GM08714 (cell line): ENCODE measurements at regions not wholly inside any gene's neighbourhood (a gene's known extent, or its start where the extent isn't known, plus 50 kb on each side); places are given as distances from the start of the nearest gene placed in this dataset.

Source experiments
- H3K4me3 ChIP-seq: fragments of 200-500 bp; sonication (Bioruptor generic); 2 replicates; pipeline ENCODE4 v1.5.1; 2014; ENCODE audit warnings: mild to moderate bottlenecking, low read length, inconsistent platforms
- ZNF274 ChIP-seq: IDR thresholded peaks from 2 replicates; pipeline ENCODE4 v1.6.1; 2012; ENCODE audit warnings: mild to moderate bottlenecking, low read depth, low read length

GRCh38 chr13:73244467-73244866 is 185.7 kb downstream of the KLF5 start:
- H3K4me3 ChIP-seq = no peak overlapping the region
- TF ChIP-seq ZNF274 = no peak

GRCh38 chr13:73242515-73243015 is 183.8 kb downstream of the KLF5 start:
- no peak for TF ChIP-seq ZNF274

GRCh38 chr13:73240193-73240592 is 181.4 kb downstream of the KLF5 start:
- TF ChIP-seq ZNF274 = no peak
- H3K4me3 ChIP-seq = no peak overlapping the region

More at GRCh38 chr13:73242515-73243015, 183.8 kb downstream of the KLF5 start:
- no peak overlapping the region for H3K4me3 ChIP-seq

DNA sequence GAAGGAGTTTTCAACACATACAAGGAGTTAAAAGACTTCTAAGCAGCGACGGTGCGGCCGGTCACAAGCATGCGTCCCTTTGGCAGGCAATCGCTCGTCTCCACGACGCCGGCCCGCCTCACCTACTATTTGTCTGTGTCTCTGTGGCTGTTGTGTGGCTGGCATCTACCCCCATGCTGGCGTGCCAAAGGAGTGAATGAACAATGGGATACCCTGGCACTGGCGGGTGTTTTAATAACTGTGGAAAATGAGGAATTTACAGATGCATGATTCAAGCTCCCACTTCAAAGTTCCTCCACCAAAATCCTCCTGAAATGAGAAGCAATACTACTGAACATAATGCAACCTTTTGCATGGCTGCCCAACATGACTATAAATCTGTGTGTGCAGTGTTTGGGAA is 176.6 kb downstream of the KLF5 start:
- no peak overlapping the region for H3K4me3 ChIP-seq
- no peak for TF ChIP-seq ZNF274

- no peak overlapping the region for H3K4me3 ChIP-seq
- no peak for TF ChIP-seq ZNF274
Observed at GRCh38 chr13:73231471-73231870, 172.7 kb downstream of the KLF5 start.

DNA sequence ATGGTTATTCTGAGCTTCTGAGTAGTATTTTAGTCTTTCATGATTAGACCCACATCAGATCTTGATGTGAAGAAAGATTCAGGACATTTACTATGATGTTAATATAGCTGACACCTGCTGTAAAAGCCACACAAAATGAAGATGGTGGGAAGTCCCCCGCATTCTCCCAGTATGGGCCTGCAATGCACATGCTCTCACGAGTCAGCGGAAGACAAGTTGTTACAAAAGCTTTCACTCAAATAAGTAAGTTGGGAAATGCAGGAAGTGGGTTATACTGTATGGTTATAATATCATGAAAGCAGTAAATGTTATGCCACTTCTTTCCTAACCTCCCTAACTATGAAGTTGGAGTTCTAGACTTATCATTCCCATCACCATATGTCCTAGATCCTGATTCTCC is 171.9 kb downstream of the KLF5 start:
- no peak for TF ChIP-seq ZNF274
- H3K4me3 ChIP-seq = no peak overlapping the region

- no peak overlapping the region for H3K4me3 ChIP-seq
- TF ChIP-seq ZNF274 = no peak
Observed at GRCh38 chr13:73228546-73228945, 169.7 kb downstream of the KLF5 start.

GRCh38 chr13:73225990-73226389 is 167.2 kb downstream of the KLF5 start:
- H3K4me3 ChIP-seq = no peak overlapping the region
- TF ChIP-seq ZNF274 = no peak

DNA sequence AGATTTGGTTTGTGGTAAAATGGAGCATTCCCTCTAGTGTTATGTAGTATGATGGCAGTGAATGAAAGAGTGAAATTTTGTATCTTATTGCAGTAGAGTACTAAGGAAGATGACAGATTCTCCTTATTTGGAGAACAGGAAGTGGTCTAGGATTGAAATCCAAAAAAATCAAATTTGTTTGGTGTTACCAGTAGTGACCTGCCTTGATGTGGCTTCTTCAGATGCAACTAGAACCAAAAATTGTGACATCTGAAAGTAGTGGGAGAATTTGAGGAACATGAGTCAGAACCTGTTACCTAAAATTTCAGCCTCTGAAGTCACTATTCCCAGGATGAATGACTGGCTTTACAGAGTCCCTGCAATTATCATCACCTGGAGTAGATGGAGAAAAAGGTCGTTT is 165.9 kb downstream of the KLF5 start:
- TF ChIP-seq ZNF274 = no peak
- no peak overlapping the region for H3K4me3 ChIP-seq

- no peak overlapping the region for H3K4me3 ChIP-seq
- TF ChIP-seq ZNF274 = no peak
Observed at GRCh38 chr13:73223372-73223781, 164.6 kb downstream of the KLF5 start.

GRCh38 chr13:73222627-73223305 is 164.0 kb downstream of the KLF5 start:
- no peak overlapping the region for H3K4me3 ChIP-seq
- no peak for TF ChIP-seq ZNF274

DNA sequence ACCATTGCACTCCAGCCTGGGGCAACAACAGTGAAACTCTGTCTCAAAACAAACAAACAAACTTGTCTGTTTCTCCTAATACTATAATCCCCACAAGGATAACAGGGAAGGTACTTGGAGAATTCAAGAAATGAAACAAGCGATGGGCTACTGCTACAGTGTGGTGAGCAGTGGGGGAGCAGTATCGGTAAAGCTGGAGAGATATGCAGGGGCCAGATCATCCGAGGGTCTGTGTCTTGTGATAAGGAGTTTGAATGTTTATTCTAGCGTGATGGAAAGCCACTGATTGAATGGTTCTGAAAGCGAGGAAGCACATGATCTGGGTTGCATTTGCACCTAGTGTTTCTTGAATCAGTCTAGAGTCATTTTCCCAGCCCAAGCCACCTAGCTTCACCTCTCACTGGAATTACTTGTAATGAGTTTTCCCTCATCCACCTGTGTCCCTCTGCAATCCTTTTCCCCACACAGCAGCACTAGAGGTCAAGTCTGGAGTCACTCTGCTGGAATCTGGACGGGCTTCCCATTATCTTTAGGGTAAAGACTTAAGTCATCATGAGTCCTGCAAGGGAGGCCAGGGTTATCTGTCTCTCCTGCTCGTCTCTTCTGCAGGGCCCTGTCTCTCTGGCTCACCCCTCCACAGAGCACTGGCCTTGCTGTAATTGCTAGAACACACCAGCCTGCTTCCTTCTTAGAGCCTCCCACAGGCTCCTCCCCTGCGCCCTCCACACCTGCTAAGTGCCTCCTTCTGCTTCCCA is 162.3 kb downstream of the KLF5 start:
- no peak for TF ChIP-seq ZNF274
- H3K4me3 ChIP-seq = no peak overlapping the region

DNA sequence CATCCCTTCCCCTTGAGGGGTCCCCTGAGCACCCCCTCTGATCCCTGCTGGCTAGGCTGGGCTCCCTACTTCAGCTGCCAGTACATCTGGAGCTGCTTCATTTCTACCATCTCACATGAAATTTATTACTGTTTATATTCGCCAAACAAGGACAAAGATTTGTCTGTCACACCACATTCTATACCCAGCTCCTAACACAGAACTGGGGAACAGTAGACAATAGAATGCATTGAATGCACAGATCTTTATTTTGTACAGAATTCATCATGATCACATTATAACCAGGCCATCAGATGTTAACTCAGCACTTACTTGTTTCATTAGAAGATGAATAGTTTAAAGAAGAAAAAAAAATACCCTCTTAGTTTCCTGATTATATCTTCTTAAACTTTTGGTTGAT is 159.4 kb downstream of the KLF5 start:
- no peak overlapping the region for H3K4me3 ChIP-seq
- no peak for TF ChIP-seq ZNF274

GRCh38 chr13:73216381-73216831 is 157.6 kb downstream of the KLF5 start:
- TF ChIP-seq ZNF274 = no peak
- H3K4me3 ChIP-seq = no peak overlapping the region

DNA sequence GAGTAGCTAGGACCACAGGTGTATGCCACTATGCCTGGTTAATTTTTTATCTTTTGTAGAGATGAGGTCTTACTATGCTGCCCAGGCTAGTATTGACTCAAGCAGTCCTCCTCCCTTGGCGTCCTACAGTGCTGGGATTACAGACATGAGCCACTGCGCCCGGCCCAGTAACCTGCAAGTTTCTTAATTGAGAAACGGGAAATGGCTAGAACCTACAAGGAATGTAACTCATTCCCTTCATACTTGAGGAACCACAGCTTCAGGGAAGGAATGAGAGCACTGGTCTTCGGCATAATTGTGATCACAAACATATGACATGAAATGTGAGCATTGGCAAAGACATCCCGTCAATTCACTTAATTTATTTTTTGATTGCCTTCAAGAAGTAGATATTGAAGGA is 157.0 kb downstream of the KLF5 start:
- no peak overlapping the region for H3K4me3 ChIP-seq
- TF ChIP-seq ZNF274 = no peak
